Neural progenitor cell (in vitro differentiated cells): ENCODE measurements at regions not wholly inside any gene's neighbourhood (a gene's known extent, or its start where the extent isn't known, plus 50 kb on each side); places are given as distances from the start of the nearest gene placed in this dataset.

ENCODE experiments used
- DNase-seq: peaks from one replicate; pipeline ENCODE4 v3.0.0-alpha.2; 2016; ENCODE audit warnings: low spot score
- H2AFZ ChIP-seq: fragments of 200-600 bp; sonication (generic); replicated peaks from 2 replicates; pipeline ENCODE4 v1.6.1; 2016; ENCODE audit warnings: antibody characterized with exemption
- H3F3A ChIP-seq: fragments of 200-600 bp; sonication (generic); 2 replicates; pipeline ENCODE4 v1.6.1; 2016; ENCODE audit warnings: antibody characterized with exemption, low read depth
- H3K27ac ChIP-seq: fragments of 200-600 bp; sonication (generic); 2 replicates; pipeline ENCODE4 v1.5.1; 2016; ENCODE audit warnings: mild to moderate bottlenecking
- H3K27me3 ChIP-seq: fragments of 200-600 bp; sonication (generic); 2 replicates; pipeline ENCODE4 v1.6.1; 2016; ENCODE audit warnings: mild to moderate bottlenecking, moderate library complexity
- H3K36me3 ChIP-seq: fragments of 200-600 bp; sonication (generic); 2 replicates; pipeline ENCODE4 v1.5.1; 2016
- H3K4me1 ChIP-seq: fragments of 200-600 bp; sonication (generic); 2 replicates; pipeline ENCODE4 v1.6.1; 2016; ENCODE audit warnings: mixed run types
- H3K4me2 ChIP-seq: fragments of 200-600 bp; sonication (generic); 2 replicates; pipeline ENCODE4 v1.6.1; 2016
- H3K4me3 ChIP-seq: fragments of 200-600 bp; sonication (generic); 2 replicates; pipeline ENCODE4 v1.5.1; 2016
- H3K79me2 ChIP-seq: fragments of 200-600 bp; sonication (generic); 2 replicates; pipeline ENCODE4 v1.6.1; 2016; ENCODE audit warnings: low read depth
- H3K9ac ChIP-seq: fragments of 200-600 bp; sonication (generic); 2 replicates; pipeline ENCODE4 v1.6.1; 2016
- H3K9me3 ChIP-seq: fragments of 200-600 bp; sonication (generic); 2 replicates; pipeline ENCODE4 v1.5.1; 2016; ENCODE audit warnings: low read depth
- H4K20me1 ChIP-seq: fragments of 200-600 bp; sonication (generic); 2 replicates; pipeline ENCODE4 v1.6.1; 2016; ENCODE audit warnings: low read depth
- H3K27ac Mint-ChIP-seq: 3 replicates; pipeline ENCODE4 v1.8.0; 2021; ENCODE audit warnings: mixed read lengths
- H3K27me3 Mint-ChIP-seq: 2 replicates; pipeline ENCODE4 v1.8.0; 2022; ENCODE audit warnings: low read depth, mild to moderate bottlenecking, inconsistent platforms, moderate library complexity, mixed read lengths; ENCODE audit not compliant: insufficient read depth
- H3K36me3 Mint-ChIP-seq: 3 replicates; pipeline ENCODE4 v1.8.0; 2021; ENCODE audit warnings: mixed read lengths
- H3K4me1 Mint-ChIP-seq: 3 replicates; pipeline ENCODE4 v1.8.0; 2021; ENCODE audit warnings: mixed read lengths
- H3K4me3 Mint-ChIP-seq: 3 replicates; pipeline ENCODE4 v1.8.0; 2021; ENCODE audit warnings: mild to moderate bottlenecking, moderate library complexity, mixed read lengths
- H3K9me3 Mint-ChIP-seq: 3 replicates; pipeline ENCODE4 v1.8.0; 2020; ENCODE audit warnings: mixed read lengths
- CTCF ChIP-seq: fragments of 200-600 bp; sonication (generic); IDR thresholded peaks from 2 replicates; pipeline ENCODE4 v1.5.1; 2017; ENCODE audit warnings: antibody characterized with exemption, mild to moderate bottlenecking
- EZH2 ChIP-seq: fragments of 200-600 bp; sonication (generic); IDR thresholded peaks from 2 replicates; pipeline ENCODE4 v1.6.1; 2017; ENCODE audit warnings: antibody characterized with exemption, mild to moderate bottlenecking, moderate library complexity
- EZH2phosphoT487 ChIP-seq: fragments of 200-600 bp; sonication (generic); IDR thresholded peaks from 2 replicates; pipeline ENCODE4 v1.6.1; 2017; ENCODE audit warnings: antibody characterized with exemption

- H3K4me1 Mint-ChIP-seq, result no peaks in the 10 kb centered on the region
- Histone ChIP-seq H3K36me3 (no peaks in the 10 kb centered on the region), H4K20me1 (no peaks in the 10 kb centered on the region), H3K4me2 (no peak overlapping the region), H2AFZ (no peak overlapping the region), H3K79me2 (no peaks in the 10 kb centered on the region), H3K27ac (no peak overlapping the region), H3K4me3 (no peak overlapping the region), H3K9me3 (no peaks in the 10 kb centered on the region), H3K27me3 (no peaks in the 10 kb centered on the region), H3K9ac (no peak overlapping the region), H3K4me1 (no peaks in the 10 kb centered on the region), H3F3A (no peaks in the 10 kb centered on the region)
- H3K27ac Mint-ChIP-seq, result no peak overlapping the region
- H3K36me3 Mint-ChIP-seq, result no peaks in the 10 kb centered on the region
- H3K4me3 Mint-ChIP-seq, result no peak overlapping the region
- TF ChIP-seq EZH2 (no peak), EZH2phosphoT487 (no peak), CTCF (no peak)
- H3K9me3 Mint-ChIP-seq, result peaks cover 4% of the 10 kb centered on the region
- DNase-seq, result no peak
- no peaks in the 10 kb centered on the region for H3K27me3 Mint-ChIP-seq
Measured at GRCh38 chr15:49715701-49716100, 94.9 kb downstream of the DTWD1 start.

GRCh38 chr15:49718234-49718633, 97.4 kb downstream of the DTWD1 start:
- Histone ChIP-seq H3K9ac (no peak overlapping the region), H3K27me3 (no peaks in the 10 kb centered on the region), H3K27ac (no peak overlapping the region), H3K4me1 (no peaks in the 10 kb centered on the region), H2AFZ (no peak overlapping the region), H3K4me2 (no peak overlapping the region), H3F3A (no peaks in the 10 kb centered on the region), H4K20me1 (no peaks in the 10 kb centered on the region), H3K79me2 (no peaks in the 10 kb centered on the region), H3K9me3 (no peaks in the 10 kb centered on the region), H3K4me3 (no peak overlapping the region), H3K36me3 (no peaks in the 10 kb centered on the region)
- Mint-ChIP-seq H3K27ac (no peak overlapping the region), H3K4me3 (no peak overlapping the region), H3K4me1 (no peaks in the 10 kb centered on the region), H3K27me3 (no peaks in the 10 kb centered on the region), H3K9me3 (no peaks in the 10 kb centered on the region), H3K36me3 (no peaks in the 10 kb centered on the region)
- no peak for DNase-seq
- TF ChIP-seq EZH2 (no peak), EZH2phosphoT487 (no peak), CTCF (no peak)

GRCh38 chr15:49718846-49719245, 98.0 kb downstream of the DTWD1 start:
- Histone ChIP-seq H3K4me3 (no peak overlapping the region), H3K27me3 (no peaks in the 10 kb centered on the region), H3F3A (no peaks in the 10 kb centered on the region), H3K4me1 (no peaks in the 10 kb centered on the region), H3K4me2 (no peak overlapping the region), H2AFZ (peak overlapping the region; percentile 53), H3K27ac (no peak overlapping the region), H3K9ac (no peak overlapping the region), H4K20me1 (no peaks in the 10 kb centered on the region), H3K9me3 (no peaks in the 10 kb centered on the region), H3K36me3 (no peaks in the 10 kb centered on the region), H3K79me2 (no peaks in the 10 kb centered on the region)
- Mint-ChIP-seq H3K4me3 (no peak overlapping the region), H3K27me3 (no peaks in the 10 kb centered on the region), H3K27ac (no peak overlapping the region), H3K4me1 (no peaks in the 10 kb centered on the region), H3K36me3 (no peaks in the 10 kb centered on the region), H3K9me3 (no peaks in the 10 kb centered on the region)
- no peak for TF ChIP-seq CTCF
- no peak for TF ChIP-seq EZH2phosphoT487
- TF ChIP-seq EZH2, result no peak
- DNase-seq, result no peak

GRCh38 chr15:49720261-49720660, 99.4 kb downstream of the DTWD1 start:
- Mint-ChIP-seq H3K9me3 (no peaks in the 10 kb centered on the region), H3K4me1 (no peaks in the 10 kb centered on the region), H3K27me3 (no peaks in the 10 kb centered on the region), H3K27ac (no peak overlapping the region), H3K4me3 (no peak overlapping the region), H3K36me3 (no peaks in the 10 kb centered on the region)
- H3K4me1 ChIP-seq, result no peaks in the 10 kb centered on the region
- no peaks in the 10 kb centered on the region for H3K36me3 ChIP-seq
- H3F3A ChIP-seq, result no peaks in the 10 kb centered on the region
- H3K79me2 ChIP-seq, result no peaks in the 10 kb centered on the region
- H3K9me3 ChIP-seq, result no peaks in the 10 kb centered on the region
- H2AFZ ChIP-seq, result no peak overlapping the region
- H3K27me3 ChIP-seq, result no peaks in the 10 kb centered on the region
- H3K4me2 ChIP-seq, result no peak overlapping the region
- no peaks in the 10 kb centered on the region for H4K20me1 ChIP-seq
- TF ChIP-seq EZH2phosphoT487 (no peak), CTCF (no peak), EZH2 (no peak)
- no peak overlapping the region for H3K27ac ChIP-seq
- no peak overlapping the region for H3K4me3 ChIP-seq
- H3K9ac ChIP-seq, result no peak overlapping the region
- DNase-seq, result no peak
